PC-3 (cell line): ENCODE measurements at regions not wholly inside any gene's neighbourhood (a gene's known extent, or its start where the extent isn't known, plus 50 kb on each side); places are given as distances from the start of the nearest gene placed in this dataset.

Source experiments
- CTCF ChIP-seq: fragments of 300-600 bp; sonication (generic); conservative IDR thresholded peaks from 2 replicates; pipeline ENCODE4 v1.5.1; 2017; ENCODE audit warnings: antibody characterized with exemption, low read depth, mild to moderate bottlenecking, low read length
- EZH2 ChIP-seq: fragments of 300-600 bp; sonication (generic); IDR thresholded peaks from one replicate; pipeline ENCODE4 v1.6.1; 2017; ENCODE audit warnings: antibody characterized with exemption, mild to moderate bottlenecking, low read length; ENCODE audit not compliant: unreplicated experiment

- TF ChIP-seq CTCF (no peak), EZH2 (no peak)
Measured at GRCh38 chr4:176981074-176981473, 188.4 kb upstream of the VEGFC start.
